Mucosa of rectum (tissue), 2 donors: ENCODE measurements at regions not wholly inside any gene's neighbourhood (a gene's known extent, or its start where the extent isn't known, plus 50 kb on each side); places are given as distances from the start of the nearest gene placed in this dataset.

Experiments used
- H3K27ac ChIP-seq, 2 donors: one replicate each; pipeline ENCODE4 v1.7.0; 2013; ENCODE audit warnings: inconsistent platforms in 2 of 2, low read depth in 2 of 2, low read length in 2 of 2
- H3K27me3 ChIP-seq, 2 donors: one replicate each; pipeline ENCODE4 v1.7.0; 2013; ENCODE audit warnings: low read length in 2 of 2; ENCODE audit not compliant: control insufficient read depth in 2 of 2, insufficient read depth in 2 of 2
- H3K36me3 ChIP-seq, 2 donors: one replicate each; pipeline ENCODE4 v1.7.0; 2013; ENCODE audit warnings: low read length in 2 of 2; ENCODE audit not compliant: control insufficient read depth in 2 of 2, insufficient read depth in 2 of 2
- H3K4me1 ChIP-seq, 2 donors: one replicate each; pipeline ENCODE4 v1.7.0; 2013; ENCODE audit warnings: low read length in 2 of 2, mild to moderate bottlenecking in 1 of 2; ENCODE audit not compliant: control insufficient read depth in 2 of 2, insufficient read depth in 2 of 2
- H3K4me3 ChIP-seq, 2 donors: one replicate each; pipeline ENCODE4 v1.7.0; 2013; ENCODE audit warnings: low read length in 2 of 2
- H3K9ac ChIP-seq, 2 donors: one replicate each; pipeline ENCODE4 v1.7.0; 2013; ENCODE audit warnings: low read length in 2 of 2, low read depth in 1 of 2, mild to moderate bottlenecking in 1 of 2
- H3K9me3 ChIP-seq, 2 donors: one replicate each; pipeline ENCODE4 v1.7.0; 2013; ENCODE audit warnings: low read length in 2 of 2; ENCODE audit not compliant: control insufficient read depth in 2 of 2
- donor health status: healthy.
- donor health status: Normal muscosa, but diverticular disease.

DNA sequence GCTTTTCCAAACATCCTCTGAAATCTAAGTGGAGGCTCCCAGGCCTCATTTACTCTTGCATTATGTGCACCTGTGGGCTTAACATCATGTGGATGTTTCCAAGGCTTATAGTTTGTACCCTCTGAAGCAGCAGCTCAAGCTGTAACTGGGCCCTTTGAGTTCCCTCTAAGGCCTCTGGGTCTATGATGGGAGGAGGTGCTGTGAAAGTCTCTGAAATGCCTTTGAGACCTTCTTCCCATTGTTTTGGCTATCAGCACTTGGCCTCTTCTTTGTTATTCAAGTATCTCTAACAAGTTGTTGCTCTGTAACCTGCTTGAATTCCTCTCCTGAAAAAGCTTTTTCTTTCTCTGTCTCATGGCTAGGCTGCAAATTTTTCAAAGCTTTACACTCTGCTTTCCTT lies 58.1 kb upstream of the MYT1L start:
- Histone ChIP-seq H3K36me3 (no peaks in the 10 kb centered on the region), H3K4me1 (no peaks in the 10 kb centered on the region), H3K27me3 (no peaks in the 10 kb centered on the region), H3K9me3 (peaks cover 0 to 5% of the 10 kb centered on the region in 2 donors), H3K9ac (no peak overlapping the region), H3K4me3 (no peak overlapping the region), H3K27ac (no peak overlapping the region)
